Cardiac septum (tissue), 1 donor: ENCODE measurements at regions not wholly inside any gene's neighbourhood (a gene's known extent, or its start where the extent isn't known, plus 50 kb on each side); places are given as distances from the start of the nearest gene placed in this dataset.

Source experiments
- DNase-seq: peaks from one replicate; pipeline ENCODE4 v3.0.0-alpha.2; 2020; ENCODE audit warnings: low spot score
- intact Hi-C: fragments of 100-400 bp; cut with DNase I; formaldehyde crosslinking; loops from one replicate; pipeline ENCODE4 v1.14.0; 2022
- donor health status: DM: no; HTN: no; CAD: no.

DNA sequence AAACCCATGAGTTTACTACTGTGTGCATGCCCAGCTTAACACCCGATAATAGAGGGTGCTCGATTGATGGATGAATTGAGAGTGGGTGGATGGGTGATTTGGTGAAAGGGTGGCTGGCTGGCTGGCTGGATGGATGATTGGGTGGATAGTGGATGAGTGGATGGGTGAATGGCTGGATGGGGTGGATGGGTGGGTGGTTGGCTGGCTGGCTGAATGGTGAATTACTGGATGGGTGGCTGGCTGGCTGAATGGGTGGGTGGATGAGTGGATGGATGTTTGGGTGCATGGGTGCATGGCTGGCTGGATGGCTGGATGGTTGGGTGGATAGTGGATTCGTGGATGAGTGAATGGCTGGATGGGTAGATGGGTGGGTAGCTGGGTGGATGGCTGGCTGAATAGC lies 201.1 kb downstream of the IRX1 start:
- no peak for DNase-seq
- intact Hi-C loops = no loop called here

DNA sequence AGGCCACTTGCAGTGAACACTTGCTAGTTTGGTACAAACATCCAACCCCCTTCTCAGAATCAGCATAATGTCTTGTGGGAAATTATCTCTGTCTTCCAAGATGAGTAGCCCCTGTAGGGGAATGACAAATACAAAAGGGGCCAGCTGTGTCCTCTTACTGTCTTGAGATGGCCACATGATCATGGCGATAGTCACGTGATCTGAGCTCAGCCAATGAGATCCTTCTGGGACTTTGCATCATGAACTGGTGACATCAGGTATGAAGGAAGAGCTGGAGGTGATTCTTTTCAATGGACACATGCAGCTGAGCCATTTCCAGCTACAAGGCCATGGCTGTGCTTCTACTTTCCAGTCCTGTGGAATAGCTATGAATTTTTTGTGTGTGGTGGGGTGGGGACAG lies 206.3 kb downstream of the IRX1 start:
- intact Hi-C loops = no loop called here
- DNase-seq = no peak

DNA sequence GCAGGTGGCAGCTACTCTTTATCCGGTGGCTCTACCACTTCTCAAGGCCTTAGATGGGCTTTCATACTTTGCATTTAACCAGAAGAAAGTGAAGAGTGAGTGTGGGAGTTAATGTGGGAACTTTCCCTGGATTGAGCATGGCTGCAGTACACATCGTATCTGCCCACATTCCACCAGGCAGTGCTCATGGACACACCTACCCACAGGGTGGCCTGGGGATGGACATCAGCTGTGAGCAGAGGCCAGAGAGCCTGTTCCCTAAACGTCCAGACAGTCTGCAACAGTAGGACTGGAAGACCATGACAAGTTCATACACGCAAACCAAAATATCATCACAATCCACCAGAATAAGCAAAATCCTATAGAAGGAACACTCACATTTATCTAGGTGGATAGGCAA lies 213.8 kb downstream of the IRX1 start:
- intact Hi-C loops = no loop called here

DNA sequence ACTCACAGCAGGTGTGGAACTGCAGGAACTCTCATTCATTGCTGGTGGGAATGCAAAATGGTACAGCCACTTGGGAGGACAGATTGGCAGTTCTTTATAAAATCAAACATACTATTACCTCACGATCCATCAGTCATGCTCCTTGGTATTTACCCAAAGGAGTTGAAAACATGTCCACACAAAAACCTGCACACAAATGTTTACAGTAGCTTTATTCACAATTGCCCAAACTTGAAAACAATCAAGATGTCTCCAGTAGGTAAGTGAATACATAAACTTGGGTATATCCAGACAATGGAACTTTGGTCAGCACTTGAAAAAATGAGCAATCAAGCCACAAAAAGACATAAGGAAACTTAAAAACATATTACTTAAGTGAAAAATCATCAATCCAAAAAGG lies 215.5 kb downstream of the IRX1 start:
- no peak for DNase-seq
- intact Hi-C loops = no loop called here

More for the DNA sequence above, 213.8 kb downstream of the IRX1 start:
- no peak for DNase-seq

DNA sequence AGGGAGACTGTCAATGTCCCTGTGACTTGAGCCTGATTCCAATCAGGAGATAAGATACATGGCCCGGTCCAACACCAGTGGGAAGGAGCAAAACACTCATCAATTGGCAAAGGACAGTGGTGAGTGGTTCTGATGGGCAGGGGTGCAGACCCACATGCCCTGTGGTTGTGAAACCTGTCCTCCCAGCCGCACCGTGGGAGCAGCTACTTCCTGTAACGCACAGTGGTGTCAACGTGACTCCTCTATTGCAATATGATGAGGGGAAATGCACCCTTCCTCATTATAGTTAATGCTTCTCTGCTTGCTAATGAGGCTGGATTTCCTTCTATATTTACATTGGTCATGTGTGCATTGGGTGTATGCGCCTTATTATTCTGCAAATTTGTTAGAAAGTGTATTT lies 223.0 kb downstream of the IRX1 start:
- no peak for DNase-seq
- intact Hi-C loops = no loop called here

DNA sequence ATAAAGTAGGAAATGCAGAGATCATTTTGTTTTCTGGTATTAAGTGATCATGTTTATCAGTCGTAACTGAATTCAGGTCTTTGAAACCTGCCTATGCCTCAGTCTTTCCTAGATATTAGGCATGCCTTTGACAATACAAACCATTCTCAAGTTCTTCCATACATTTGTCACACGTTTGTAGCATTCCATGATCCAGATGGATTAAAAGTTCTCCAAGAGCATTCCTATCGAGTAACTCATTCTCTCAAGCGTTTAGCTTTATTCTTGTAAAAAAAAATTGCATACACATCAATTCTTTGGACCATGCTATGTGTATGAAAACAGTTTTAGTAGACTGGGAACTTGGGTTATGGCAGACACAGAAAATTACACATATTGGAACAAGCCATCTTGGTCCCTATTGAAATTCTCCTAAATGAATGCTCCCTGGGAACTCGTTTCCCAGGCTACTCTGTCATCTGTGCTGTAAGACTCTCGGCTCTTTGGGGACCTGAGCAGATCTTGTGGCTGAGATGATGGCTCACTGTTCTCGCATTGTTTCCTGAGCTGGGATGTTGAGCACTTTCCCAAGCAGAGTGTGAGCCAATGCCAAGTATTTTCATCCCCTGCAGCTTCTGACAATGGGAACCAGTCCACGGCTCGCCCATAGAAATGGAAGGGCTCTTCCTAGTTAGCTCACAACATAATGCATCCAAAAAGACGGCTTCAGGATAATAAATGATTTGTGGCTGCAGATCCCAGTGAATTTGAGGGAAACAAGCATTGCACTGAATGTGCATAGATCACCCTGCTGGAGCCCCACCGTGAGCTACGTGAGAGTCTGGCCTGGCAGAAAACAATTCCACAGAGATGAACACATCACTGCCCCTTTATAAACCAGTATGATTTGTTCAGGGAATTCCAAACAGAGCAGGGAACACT lies 230.2 kb downstream of the IRX1 start:
- DNase-seq = no peak
- intact Hi-C loops = no loop called here

DNA sequence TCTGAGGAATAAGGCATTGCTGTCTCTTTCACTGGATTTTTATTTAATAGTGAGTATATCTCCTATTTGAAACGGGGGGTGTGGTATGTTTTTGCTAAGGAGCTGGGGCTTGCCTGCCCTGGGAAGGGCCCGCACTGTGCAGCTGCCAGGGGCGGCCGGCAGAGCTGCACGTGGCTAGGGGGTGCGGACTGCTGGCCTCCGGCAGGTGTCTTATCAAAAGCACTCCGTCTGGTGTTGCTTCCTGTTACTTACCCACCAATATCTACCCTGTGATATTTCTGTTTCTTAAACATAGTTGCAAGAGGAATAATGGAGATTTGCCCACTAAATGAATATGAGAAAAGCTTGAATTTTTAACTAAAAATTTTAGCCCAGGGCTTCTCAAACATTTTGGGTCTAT lies 232.0 kb downstream of the IRX1 start:
- DNase-seq = no peak
- intact Hi-C loops = no loop called here

DNA sequence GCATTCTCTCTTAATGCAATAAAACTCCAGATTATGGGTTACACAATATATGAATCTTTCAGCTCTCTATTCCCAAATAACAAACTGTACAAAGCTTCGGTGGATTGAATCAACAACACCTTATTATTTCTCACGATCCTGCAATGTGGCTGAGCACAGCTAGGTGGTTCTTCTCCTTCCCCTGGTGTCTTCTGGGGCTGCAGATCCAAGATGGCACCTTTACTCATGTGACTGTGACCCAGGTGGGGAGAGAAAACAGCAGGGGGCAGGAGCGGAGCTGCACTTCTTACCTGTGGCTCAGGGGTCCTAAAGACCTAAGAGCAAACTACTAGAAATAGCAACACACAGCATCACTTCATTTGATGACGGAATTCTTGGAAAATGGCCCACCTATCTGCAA lies 233.1 kb downstream of the IRX1 start:
- intact Hi-C loops = no loop called here
- no peak for DNase-seq

DNA sequence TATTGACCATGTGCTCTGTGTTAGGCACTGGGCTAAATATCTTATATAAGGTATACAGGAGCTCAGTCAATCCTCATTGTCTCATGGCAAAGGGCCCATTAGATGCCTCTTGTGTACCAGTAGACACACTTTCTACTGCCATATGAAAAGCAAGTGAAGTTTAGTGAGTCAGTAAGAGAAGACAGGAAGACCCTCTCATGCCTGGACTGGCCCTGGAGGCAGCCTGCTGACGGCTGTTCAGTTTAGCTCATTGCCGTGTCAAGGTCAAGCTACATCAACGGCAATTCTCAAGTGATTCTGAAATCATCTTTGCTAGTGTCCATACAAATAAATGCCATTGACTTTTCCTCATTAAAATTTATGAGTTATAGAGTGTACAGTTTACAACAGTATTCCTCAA lies 237.9 kb downstream of the IRX1 start:
- DNase-seq = no peak
- intact Hi-C loops = no loop called here

DNA sequence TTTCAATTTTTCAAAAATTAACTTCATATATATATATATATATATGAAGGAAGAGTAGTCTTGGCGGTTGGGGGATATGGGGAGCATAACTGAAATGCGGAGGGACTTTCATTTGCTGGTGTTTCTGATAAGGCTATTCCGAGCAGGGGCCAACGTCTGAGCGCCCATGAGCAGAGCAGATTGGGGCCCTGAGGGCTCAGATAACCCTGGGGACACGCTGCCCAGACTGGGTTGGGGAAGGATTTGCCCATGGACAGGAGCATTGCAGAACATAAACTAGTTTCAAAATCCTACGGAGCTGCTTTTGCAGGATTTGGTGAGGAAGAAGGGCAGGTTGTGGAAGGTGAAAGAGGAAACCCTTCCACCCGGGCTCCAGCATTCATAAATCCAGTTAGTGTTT lies 240.2 kb downstream of the IRX1 start:
- no peak for DNase-seq
- intact Hi-C loops = no loop called here

DNA sequence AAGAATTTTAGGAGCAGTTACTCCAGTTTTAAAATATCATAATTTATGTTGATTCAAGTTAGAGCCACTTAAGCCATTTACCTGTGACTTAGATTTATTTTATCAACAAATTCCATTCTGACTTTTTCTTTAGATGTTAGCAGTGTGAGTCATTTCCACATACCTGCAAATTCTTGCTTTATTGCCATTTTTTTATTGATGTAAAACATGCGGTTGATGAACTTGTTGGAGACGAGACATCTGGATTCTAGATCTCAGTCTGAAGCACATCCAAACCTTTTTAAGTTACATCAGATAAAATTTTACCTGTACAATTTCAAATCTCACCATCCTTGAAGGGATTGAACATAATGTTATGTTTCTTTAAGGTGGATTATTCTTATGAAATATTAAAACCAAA lies 240.9 kb downstream of the IRX1 start:
- intact Hi-C loops = no loop called here
- no peak for DNase-seq

DNA sequence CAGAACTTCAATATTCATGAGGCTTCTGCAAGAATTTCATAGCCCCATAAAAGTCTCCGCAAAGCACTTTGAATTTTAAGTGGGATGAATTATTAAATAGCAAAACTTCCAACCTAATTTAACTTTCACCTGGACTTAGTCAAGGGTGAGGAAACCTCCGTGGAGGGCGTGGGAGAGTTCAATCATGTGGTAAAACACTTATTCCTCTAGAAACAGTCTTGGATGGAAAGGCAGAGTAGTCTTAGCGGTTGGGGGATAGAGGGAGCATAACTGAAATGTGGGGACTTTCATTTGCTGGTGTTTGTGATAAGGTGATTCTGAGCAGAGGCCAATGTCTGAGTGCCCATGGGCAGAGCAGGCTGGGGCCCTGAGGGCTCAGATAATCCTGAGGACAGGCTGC lies 241.9 kb downstream of the IRX1 start:
- intact Hi-C loops = no loop called here
- DNase-seq = no peak

DNA sequence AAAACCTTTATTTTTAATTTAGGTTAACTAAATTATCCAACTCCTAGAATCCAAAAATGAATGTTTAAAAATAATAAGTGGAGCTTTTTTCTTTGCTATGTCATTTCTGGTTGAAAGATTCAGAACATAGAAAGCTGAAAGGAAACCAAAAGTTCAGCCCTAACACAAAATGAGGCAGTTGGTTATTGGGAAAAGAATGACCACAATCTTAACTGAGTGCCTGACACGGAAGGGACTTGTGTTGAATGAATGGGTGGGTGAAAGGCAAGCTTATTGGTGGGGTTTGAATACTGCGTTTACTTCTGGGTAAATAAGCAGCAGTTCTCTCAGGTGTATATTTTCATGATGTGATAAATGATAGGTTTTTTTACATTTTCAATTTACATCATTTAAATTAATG lies 243.5 kb downstream of the IRX1 start:
- intact Hi-C loops = no loop called here
- DNase-seq = no peak

DNA sequence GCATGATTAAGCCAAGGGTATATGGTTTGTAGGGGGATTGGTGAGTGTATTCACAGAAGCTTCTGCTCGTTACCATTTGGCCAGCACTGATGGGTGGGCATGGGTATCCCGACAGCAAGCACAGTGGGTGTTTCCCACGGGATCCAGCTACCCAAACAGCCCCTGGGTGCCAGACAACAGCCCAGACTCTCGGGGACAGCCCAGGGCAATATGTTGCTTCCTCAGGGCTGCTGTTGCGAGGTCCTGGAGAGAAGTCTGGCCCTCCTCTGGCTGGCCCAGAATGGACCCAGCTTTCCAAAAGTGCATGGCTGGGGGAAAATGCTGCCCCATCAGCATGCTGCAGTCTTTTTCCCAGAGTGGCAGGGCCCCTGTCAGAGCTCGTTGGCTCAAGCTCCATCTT lies 247.0 kb downstream of the IRX1 start:
- intact Hi-C loops = no loop called here
- no peak for DNase-seq

DNA sequence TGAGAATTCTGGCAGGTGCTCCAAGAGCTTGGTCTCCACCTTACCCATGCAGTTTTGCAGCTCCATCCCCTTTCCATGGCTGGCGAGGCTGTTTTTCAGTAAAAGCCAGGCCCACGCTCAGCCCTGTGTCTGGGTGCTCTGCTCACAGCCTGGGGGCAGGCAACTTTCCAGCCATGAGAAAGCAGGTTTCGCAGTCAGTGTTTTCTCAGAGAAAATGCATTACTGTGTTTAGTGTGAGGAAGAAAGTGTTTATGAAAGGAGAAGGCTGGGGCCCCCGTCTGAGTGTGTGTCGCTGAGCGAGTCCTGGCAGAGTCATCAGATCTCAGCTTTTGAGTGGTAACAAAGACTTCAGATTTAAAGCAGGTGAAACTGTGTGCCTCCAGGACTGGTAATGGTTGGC lies 248.1 kb downstream of the IRX1 start:
- intact Hi-C loops = no loop called here
- DNase-seq = no peak

DNA sequence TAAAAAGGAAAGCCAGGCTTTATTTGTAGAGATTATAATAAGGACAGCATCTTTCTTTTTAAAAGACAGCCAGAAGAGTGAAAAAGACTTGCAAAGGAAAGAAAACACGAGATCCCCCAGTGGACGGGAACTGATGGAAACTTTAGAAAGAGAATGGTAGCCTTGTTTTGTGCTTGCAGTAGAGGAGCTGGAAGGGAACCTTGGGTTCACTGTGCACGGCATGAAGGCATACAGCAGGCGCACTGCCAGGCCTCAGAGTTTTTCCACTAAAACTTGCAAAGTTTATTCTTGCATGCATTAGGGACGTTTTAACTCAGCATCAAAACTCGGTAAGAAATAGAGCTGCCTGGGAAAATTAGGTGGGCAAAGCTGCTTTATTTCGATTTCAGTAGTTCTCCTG lies 248.6 kb downstream of the IRX1 start:
- intact Hi-C loops = no loop called here
- DNase-seq = no peak

DNA sequence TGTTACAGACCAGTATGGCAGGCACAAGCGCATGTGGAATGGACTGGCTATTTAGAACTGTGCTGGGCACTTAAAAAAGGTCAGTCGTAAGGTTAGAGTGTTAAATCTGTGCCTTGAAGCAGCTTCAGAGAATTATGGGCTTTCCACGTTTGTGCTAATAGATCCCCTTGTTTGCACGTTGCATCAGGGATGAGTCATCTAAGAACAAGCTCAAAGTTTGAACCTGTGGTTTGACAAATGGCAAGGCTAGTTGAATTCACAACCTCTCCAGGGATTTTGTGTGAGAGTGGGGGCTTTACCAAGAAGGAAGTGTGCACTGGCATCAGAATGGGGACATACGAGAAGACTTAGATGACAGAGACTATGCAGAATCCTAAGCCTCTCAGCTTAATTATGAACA lies 249.6 kb downstream of the IRX1 start:
- intact Hi-C loops = no loop called here

DNA sequence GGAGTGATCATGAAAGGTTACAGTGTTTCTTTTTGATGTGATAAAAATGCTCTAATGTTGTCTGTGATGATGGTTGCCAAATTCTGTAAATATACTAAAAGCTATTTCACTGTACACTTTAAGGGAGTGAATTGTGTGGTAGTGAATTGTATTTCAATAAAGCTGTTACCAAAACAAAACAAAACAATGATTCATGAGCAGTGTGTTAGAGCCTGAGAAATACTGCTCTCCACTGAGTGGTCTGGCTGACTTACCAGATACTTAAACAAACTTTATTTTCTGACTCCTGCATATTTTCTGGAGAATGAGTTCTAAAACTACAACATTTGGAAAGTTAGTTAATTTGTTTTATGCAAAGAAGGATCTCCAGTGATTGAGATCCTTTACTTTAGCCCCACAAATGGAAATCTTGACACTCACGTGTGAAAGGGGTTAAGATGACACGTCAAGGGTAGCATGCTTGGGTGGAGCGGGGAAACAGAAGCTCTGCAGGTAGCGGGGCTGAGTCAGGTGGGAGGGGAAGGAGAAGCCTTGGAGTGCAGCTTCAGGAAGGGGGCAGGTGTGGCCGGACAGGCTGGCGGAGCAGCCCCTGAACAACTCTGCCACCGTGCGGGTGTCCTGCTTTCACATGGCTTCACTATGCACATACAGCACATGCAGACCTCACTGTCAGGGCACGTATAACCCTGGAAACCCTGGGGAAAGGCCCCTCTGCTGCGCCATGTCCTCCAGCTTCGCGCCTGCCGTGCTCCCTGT lies 256.7 kb downstream of the IRX1 start:
- intact Hi-C loops = no loop called here
- no peak for DNase-seq

More for the DNA sequence above, 249.6 kb downstream of the IRX1 start:
- no peak for DNase-seq

DNA sequence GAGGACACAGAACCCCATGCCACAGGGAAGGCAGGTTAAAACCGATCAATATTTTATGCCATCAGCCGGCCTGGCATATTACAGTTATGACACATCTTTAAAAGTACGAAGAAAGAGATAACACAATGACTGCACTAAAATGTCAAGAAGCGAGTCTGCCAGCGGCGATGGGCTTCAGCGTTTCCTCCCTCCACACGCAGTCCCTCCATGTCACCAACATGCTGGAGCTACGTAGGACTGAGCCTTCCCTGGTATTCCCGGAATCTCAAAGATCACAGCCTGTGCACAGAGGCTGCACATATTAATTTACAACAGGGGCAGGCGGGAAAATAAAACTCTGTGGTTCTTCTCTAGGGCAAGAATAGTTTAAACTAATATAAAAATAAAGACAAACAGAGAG lies 257.7 kb downstream of the IRX1 start:
- no peak for DNase-seq
- intact Hi-C loops = no loop called here

DNA sequence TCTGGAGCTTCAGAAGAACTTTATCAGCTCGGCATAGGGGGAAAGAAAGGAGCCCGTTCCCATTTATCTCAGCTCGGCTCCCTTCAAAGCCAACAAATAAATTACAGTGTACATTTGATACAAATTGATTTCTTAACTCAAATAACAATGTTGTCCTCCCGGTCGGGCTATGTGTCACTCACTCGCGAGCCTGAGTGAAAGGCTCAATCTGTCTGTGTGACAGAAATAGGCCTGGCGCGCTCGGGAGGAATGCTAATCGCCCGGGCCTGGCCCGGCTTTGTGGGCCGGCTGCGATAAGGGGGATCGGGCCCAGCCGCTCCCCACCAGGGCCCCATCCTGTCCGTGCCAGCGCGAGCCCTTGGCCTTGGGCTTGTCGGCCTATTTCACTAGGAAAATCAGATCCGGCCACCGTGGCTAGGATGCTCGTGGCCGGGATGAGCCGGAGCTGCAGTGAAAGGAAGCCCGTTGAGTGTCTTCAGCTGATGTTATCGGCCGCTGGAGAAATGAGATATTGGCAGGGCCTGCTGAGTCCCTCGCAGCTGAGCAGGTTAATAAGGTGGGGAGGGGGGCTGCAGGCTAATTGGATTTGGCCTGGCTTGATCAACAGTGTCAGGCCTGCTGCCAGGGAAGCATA lies 258.7 kb downstream of the IRX1 start:
- DNase-seq = peak; percentile 79
- intact Hi-C loops = no loop called here

DNA sequence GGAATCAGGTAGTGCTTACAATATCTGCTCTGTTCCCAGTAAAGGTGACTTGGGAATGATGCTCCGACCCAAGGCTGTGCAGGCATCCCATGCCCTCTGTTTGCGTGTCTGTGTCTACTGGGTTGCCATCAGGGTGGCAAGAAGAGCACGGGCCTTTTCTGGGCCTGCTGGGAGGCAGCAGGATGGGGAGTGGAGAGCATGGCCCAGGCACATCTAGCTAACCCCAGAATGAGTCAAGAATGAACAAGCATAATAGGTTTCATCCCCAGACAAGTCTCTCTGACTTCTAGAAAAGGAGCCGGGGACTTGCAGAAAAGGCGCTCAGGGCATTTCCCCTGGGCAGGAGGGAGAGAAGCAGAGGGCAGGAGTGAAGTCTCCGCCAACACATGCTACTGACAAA lies 260.4 kb downstream of the IRX1 start:
- intact Hi-C loops = no loop called here
- DNase-seq = no peak
